RCC 7860 (cell line): ENCODE measurements at regions not wholly inside any gene's neighbourhood (a gene's known extent, or its start where the extent isn't known, plus 50 kb on each side); places are given as distances from the start of the nearest gene placed in this dataset.
"Not testable (repeated sequence)": the region's sequence is repeated elsewhere in the genome, so short reads cannot be mapped to it uniquely, and the experiment has no call there.

ENCODE experiments used
- DNase-seq: peaks from one replicate; pipeline ENCODE4 v3.0.0-alpha.2; 2015; ENCODE audit warnings: low spot score
- FAIRE-seq: peaks from 2 replicates; lab custom pipeline; 2012; peaks lifted over from hg19 to GRCh38; lab: Jason Lieb, UNC

DNA sequence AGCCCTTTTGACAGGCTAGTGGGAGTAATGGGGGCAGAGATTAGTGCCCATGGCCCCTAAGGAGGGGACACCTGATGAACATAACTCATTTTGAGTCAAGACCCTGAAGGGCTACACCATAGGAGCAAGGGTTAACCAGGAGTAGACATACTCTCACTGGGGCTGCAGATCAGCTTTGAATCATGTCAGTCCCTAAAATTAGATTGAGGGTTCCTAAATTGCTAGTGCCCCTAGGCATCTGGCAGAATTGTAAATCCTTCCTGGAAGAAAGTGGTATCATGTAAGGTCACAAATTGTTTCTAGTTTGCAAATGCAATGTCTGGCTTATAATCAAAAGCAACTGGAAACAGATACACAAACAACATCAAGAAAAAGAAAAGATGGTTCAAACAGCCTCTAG is 52.1 kb upstream of the LRRC37A2 start:
- not testable (repeated sequence) for FAIRE-seq

DNA sequence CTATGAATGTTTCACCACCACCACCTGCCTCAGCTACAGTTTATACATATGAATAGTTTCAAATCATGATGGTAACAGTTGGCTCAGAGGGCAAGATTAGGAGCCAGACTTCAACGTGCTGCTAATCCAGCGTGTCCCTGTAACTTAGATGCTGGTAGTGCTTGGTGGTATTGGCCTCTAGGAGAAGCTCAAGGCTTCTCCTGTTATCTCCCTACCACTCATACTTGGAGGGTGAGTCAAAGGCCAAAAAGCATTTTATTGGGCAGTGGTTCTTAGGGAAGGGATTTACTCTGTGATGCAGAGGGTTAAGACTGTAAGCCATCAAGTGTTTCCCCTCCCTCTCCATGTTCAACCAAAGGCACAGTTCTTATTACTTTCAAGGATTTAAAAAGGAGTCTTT is 57.2 kb upstream of the LRRC37A2 start:
- not testable (repeated sequence) for FAIRE-seq, DNase-seq

More for the DNA sequence above, 52.1 kb upstream of the LRRC37A2 start:
- DNase-seq, result not testable (repeated sequence)

DNA sequence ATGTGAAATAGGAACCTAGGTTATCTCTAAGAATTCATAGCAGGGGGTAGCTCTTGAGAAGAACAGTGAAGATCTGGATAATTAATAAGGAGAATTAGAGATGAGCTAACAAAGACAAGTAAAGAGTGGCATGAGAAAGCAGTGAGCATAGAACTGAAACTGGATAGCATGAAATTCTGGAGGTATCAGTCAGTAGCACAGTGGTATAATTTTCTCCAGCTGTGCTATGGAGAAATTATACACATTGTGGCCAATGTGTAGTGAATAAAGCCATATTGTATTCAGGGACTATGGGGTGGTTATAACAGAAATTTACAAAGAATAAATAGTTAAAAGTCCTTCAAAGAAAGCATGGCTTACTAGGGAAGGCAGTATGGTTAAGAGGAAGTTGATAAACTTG is 57.7 kb upstream of the LRRC37A2 start:
- FAIRE-seq, DNase-seq: not testable (repeated sequence)

DNA sequence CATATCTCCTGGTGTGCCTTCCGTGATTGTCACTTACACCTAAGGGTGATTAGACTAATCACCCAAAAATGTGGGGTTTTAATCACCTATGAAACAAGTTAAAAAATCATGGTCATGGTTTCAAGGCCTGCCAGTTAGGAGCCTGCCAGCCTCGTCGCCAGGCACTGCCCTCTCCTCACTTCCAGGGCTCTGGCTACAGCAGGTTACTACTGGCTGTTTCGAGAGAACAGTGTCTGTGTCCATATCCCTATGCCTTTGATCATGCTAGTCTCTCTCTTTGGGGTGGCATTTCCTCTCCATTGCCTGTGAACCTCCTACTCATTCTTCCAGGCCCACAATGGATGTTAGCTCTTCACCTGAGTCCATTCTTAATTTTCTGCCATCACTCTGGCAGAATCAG is 59.2 kb upstream of the LRRC37A2 start:
- not testable (repeated sequence) for DNase-seq, FAIRE-seq

DNA sequence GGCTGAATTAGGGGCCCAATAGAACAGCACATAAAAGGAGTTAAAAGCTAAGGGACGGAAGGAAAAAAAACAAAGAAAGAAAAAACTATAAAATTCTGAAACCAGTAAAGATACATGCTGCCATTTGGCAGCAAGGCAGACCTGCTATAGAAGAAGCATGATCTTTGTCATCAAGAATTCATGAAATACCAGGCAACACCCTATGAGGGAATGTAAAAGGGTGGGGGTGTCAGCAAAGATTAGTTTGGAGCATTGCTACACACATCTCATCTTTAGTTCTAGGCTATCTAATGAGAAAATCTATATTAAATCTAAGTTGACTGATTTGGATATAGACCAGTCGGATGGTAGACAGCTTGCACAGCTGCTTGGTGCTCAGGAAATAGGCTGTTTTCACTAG is 66.4 kb upstream of the LRRC37A2 start:
- FAIRE-seq, DNase-seq: not testable (repeated sequence)

DNA sequence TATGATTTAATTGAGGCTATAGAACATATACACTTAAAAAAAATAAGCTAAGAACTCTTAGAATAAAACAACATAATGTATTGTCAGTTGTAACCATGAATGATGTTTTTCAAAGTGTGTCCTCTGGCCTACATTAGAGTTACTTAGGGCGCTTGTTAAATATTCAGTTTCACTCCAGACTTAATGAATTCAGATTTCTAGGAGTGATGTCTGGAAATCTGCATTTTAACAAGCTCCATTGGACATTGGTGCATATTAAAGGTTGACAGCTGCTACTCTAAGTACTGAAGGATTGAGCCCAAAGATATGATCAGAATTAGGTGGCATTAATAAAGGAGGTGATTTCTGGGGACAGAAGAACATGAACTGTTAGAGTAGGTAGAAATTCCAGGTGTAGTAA is 66.9 kb upstream of the LRRC37A2 start:
- not testable (repeated sequence) for FAIRE-seq, DNase-seq

DNA sequence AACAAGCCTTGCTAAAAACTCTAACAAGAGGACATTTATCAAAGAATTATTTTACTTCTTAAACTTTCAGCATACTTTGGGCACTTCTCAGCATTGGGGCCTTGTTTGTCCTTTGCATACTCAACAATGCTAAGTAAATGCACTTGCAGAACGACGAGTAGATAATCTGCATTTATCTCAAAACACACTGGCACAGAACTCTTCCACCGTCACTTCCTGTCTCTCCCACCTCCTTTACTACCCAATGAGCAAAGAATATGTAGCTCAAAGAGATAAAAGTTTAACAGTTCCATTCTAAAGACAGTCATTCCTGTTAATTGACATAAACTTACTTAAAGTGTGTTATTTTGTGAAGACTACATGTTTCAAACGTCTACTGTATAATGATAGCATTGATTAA is 70.1 kb upstream of the LRRC37A2 start:
- FAIRE-seq, DNase-seq: not testable (repeated sequence)

DNA sequence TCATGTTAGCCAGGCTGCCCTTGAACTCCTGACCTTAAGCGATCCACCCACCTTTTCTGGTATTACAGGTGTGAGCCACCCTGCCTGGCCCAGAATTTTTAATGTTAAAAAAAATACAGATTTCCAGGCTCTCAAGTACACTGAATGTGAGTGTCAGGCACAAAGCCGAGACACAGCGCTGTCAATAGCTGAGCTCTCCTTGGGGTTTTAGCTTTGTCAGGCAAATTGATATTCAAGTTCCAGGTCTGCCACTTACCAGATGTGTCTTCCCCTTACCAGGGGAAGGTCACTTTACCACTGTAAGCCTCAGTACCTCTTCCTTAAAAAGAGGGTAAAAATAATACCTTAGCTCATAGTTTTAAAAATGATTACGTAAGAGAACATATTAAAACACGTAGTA is 71.6 kb upstream of the LRRC37A2 start:
- DNase-seq, FAIRE-seq: not testable (repeated sequence)

DNA sequence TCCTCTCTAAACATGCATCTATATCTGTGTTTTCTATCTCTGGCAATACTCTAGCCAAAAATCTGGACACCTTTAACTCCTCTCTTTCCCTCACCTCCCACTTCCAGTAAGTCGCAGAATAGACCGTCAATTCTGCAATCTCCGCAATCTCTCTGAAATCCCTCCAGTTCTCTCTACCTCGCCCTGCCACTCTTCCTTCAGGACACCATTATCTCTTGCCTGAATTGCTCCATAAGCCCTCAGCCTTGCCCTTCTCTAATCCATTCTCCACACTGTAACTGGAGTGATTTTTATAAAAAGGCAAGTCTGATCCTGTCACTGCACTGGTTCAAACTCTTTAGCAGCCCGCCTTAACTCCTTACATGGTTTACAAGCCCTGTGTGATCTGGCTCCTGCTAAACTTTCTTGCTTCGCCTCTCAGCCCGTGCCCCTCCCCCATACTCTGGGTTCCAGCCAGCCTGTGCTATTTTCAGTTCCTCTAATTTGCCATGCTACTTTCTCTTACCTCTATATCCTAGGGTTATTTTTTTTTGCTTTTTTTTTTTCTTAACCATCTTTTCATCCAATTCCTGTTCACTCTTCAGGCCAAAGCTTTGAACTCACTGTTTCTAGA is 73.0 kb upstream of the ARL17B start:
- FAIRE-seq, DNase-seq: not testable (repeated sequence)

DNA sequence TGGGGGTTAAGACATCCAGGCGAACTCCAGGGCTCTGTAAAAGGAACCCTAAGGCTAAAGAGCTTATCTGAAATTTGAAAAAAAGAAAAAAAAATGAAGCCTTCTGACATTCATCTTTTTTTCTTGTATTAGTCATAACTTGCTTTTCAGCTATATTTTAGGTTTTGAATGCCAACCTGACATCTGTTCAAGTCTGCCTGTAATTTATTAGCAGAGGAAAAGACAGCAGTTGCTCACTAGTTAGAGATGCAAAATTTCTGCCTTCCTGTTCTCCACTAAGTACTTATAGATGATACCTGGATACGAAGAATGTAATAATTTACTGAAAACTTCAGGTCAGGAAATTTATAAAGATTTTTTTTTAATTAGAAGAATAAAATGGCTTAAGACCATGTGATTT is 68.7 kb upstream of the ARL17B start:
- not testable (repeated sequence) for DNase-seq, FAIRE-seq

DNA sequence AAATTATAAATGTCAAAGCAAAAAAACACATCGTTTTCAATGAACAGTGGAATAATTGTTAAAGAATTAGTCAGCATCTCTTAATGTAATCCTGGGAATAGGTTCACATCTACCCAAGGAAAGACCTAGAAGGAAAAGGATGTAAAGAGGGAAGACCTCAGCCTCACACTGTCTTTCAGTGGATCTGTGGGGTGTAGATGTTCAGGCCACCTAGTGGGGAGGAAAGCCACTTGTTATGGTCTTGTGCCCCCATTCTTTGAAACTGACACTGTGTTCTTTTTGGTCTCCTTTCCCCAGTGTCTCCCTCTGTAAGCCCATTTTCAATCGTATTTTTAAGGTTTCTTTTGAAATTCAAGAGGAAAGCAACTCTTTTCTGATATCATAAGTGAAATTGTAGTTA is 68.1 kb upstream of the ARL17B start:
- not testable (repeated sequence) for FAIRE-seq

DNA sequence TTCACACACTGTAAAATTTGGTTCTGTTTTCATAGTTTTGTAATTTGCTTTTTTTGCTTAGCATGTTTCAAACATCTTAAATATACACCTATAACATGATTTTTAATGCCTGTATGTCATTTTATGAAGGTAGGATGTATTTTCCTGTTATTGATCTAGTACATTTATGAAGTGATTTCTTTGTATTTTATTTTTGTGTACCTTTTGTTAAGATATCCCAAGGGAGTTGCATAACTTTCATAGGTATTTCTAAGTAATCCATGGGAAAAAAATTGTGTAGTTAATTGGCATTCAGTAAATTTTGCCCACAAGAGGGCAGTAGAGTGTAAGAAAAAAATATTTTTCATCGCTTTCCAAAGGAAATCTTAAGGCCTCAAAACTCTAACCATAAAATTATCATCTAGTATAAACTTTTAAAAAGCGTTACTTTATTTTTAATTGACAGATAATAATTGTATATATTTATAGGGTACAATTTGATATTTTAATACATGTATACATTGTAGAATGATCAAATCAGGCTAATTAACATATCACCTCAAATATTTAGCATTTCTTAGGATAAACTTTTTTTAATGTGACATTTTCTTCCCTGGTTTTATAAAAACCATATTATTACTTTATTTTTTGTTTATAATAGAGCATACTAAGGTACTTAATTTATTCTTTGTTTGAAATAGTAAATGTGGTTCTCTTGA is 62.8 kb upstream of the ARL17B start:
- peak; percentile 95 for FAIRE-seq
- DNase-seq, result not testable (repeated sequence)

More for the DNA sequence above, 68.1 kb upstream of the ARL17B start:
- DNase-seq, result not testable (repeated sequence)

DNA sequence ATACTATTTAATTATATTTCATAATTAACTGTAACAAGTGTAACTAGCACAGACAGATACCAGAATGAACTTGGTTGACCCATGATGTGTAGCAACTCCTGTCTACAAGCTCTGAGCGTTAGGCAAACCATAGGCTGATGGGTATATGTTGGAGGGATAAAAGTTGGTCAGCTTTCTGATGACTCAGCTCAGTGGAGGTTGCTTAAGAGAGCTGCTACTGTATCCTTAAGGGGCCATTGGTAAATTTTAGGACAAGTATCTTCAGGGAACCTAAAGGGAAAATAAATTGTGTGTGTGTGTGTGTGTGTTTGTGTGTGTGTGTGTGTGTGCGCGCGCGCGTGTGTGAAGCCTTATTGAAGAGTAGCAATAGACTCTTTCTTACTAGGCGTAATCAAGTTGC is 56.3 kb upstream of the ARL17B start:
- DNase-seq, result peak; percentile 0
- FAIRE-seq, result not testable (repeated sequence)

DNA sequence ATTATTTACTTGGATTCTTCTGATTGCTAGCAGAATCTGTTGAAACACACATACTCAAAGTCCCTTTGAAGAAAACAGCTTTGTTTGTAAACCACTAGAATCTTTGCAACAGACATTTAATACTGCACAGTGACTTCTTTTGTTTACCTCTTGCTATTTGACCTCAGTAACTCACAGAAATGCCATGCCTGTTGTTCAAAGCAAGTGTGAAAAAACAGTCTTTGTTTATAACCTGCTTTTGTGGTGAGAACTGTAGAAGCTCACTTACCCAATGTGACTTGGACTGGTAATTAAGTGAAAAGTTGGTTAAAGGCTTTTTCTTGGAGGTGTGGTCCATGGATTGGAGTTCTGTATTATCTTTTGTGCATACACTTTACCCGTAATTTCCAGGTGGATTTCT is 55.7 kb upstream of the ARL17B start:
- FAIRE-seq, DNase-seq: not testable (repeated sequence)

DNA sequence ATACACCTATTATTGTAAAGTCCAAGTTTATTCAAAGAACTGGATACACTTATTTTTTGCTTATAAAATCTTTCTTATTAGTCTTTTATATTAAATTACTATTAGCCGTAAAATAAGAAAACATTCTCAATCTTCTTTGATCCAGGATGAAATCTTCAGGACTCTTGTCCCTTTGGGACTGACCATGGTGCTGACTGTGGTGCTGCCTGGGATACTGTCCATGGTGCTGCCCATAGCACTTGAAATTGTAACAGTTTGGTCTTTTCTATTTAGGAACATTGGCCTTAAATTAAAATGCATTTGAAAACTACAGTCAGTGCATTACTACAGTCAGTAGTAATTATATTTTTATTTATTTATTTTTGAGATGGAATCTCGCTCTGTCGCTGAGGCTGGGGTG is 53.0 kb upstream of the ARL17B start:
- DNase-seq, result not testable (repeated sequence)
- FAIRE-seq, result peak; percentile 50

DNA sequence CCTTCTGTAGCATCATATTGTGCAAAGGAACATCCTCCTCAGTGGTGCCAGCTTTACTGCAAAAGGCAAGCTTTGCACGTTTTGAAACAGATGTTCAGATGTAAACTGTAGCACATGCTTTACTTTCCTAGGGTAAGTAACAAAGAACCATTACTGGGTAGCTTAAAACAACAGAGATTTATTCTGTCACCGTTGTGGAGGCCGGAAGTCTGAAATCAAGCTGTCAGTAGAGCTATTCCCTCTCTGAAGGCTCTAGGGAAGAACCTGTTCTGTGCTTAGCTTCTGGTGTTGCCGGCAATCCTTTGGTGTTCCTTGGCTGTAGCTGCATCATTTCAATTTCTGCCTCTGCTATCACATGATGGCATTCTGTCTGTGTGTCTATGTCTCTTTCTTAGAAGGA is 50.6 kb upstream of the ARL17B start:
- FAIRE-seq, DNase-seq: not testable (repeated sequence)

DNA sequence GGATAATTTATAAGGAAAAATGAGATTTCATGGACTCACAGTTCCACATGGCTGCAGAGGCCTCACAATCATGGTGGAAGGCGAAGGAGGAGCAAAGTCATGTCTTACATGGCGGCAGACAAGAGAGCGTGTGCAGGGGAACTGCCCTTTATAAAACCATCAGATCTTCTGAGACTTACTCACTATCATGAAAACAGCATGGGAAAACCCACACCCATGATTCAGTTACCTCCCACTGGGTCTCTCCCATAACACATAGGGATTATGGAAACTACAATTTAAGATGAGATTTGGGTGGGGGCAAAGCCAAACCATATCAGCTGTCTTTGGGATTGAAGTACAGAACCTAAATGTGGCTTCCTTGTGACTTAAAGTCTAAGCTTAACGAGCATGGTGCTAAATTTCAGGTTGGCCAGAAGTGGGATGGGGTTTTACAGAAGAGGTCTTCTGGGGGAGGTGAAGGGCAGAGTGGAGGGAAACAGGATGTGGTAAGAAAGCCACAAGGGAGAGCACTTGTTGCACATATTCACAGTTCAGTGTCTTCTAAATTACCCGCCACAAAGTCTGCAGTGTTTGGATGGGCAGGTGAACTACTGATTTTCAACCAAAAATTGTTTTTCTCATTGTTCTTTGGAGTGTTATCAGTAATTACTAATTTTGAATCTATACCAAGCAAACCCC is 49.7 kb upstream of the ARL17B start:
- not testable (repeated sequence) for DNase-seq, FAIRE-seq
